Tibial nerve (tissue), 4 donors: ENCODE measurements at regions not wholly inside any gene's neighbourhood (a gene's known extent, or its start where the extent isn't known, plus 50 kb on each side); places are given as distances from the start of the nearest gene placed in this dataset.
A peak's percentile ranks its signal among the peaks of the same experiment; 100 is the strongest.

Experiments used
- CTCF ChIP-seq, 5 experiments: fragments of 200-600 bp in 3 of 5; fragments of 450-650 bp in 2 of 5; sonication (generic) in 3 of 5; IDR thresholded peaks; one replicate each; pipeline ENCODE4 v1.5.1; 2016 to 2019; ENCODE audit warnings: antibody characterized with exemption in 5 of 5, mild to moderate bottlenecking in 3 of 5, moderate library complexity in 2 of 5
- EP300 ChIP-seq, 2 donors: sonication (generic); formaldehyde crosslinking; IDR thresholded peaks; one replicate each; pipeline ENCODE4 v1.6.1; 2017; ENCODE audit warnings: antibody characterized with exemption in 2 of 2, mild to moderate bottlenecking in 1 of 2
- POLR2A ChIP-seq, 2 donors: fragments of 450-650 bp; IDR thresholded peaks; one replicate each; pipeline ENCODE4 v1.6.1; 2017; ENCODE audit warnings: antibody characterized with exemption in 2 of 2, mild to moderate bottlenecking in 2 of 2, moderate library complexity in 2 of 2

DNA sequence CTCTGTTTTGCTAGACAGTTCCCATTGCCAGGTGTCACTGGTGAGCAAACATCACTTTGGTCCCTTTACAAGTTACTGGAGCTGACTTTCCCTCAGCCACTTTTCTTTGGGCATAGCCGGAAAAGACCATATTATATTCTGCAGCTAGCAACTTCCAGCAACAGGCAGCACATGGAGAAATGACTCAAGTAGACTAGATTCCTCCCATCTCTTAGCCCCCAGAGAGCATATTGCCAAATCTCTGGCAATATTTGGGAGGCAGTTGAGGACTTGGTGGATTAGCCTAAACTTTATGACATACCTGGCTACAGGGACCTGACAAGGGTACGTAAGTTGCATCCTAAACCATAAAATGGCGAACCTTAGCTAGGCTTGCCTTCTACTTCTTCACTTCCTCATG is 204.7 kb upstream of the MPDZ start:
- TF ChIP-seq EP300 (IDR thresholded peaks at IDR 0.05) (peak in 1 of 2 donors; percentile 56), CTCF (IDR thresholded peaks at IDR 0.05) (no peak), POLR2A (IDR thresholded peaks at IDR 0.05) (no peak)
